Heart left ventricle (tissue), 16 donors: ENCODE measurements at regions not wholly inside any gene's neighbourhood (a gene's known extent, or its start where the extent isn't known, plus 50 kb on each side); places are given as distances from the start of the nearest gene placed in this dataset.

ENCODE experiments used
- ATAC-seq, 4 donors: fragments of 200-7000 bp; cut with Tn5 transposase; one replicate each; pipeline ENCODE4 v1.9.1; 2020 to 2022; ENCODE audit warnings: moderate library complexity in 4 of 4, mild to moderate bottlenecking in 3 of 4, moderate number of reproducible peaks in 1 of 4
- DNase-seq, 5 donors: peaks; one replicate each; pipeline ENCODE4 v3.0.0-alpha.2; 2020
- H3K27ac ChIP-seq, 12 donors: fragments of 200-600 bp; sonication (generic) in 4 of 12; one replicate each; pipeline versions ENCODE4 v1.5.0 to v1.8.0; 2016 to 2022; ENCODE audit warnings: mild to moderate bottlenecking in 2 of 12
- H3K27me3 ChIP-seq, 9 donors: fragments of 200-600 bp; sonication (generic) in 2 of 9; one replicate each; pipeline versions ENCODE4 v1.5.1 to v1.8.0; 2016 to 2022; ENCODE audit warnings: mild to moderate bottlenecking in 3 of 9
- H3K36me3 ChIP-seq, 9 donors: fragments of 200-600 bp; sonication (generic) in 2 of 9; one replicate each; pipeline versions ENCODE4 v1.5.0 to v1.8.0; 2018 to 2022; ENCODE audit warnings: mild to moderate bottlenecking in 2 of 9
- H3K4me1 ChIP-seq, 12 donors: fragments of 200-600 bp; sonication (generic) in 4 of 12; one replicate each; pipeline versions ENCODE4 v1.5.0 to v1.8.0; 2016 to 2022; ENCODE audit warnings: mild to moderate bottlenecking in 3 of 12
- H3K4me3 ChIP-seq, 12 donors: fragments of 200-600 bp; sonication (generic) in 4 of 12; one replicate each; pipeline versions ENCODE4 v1.5.0 to v1.8.0; 2017 to 2022; ENCODE audit warnings: mild to moderate bottlenecking in 9 of 12, moderate library complexity in 4 of 12
- H3K9me3 ChIP-seq, 12 donors: fragments of 200-600 bp; sonication (generic) in 4 of 12; one replicate each; pipeline versions ENCODE4 v1.5.0 to v1.8.0; 2016 to 2022; ENCODE audit warnings: mild to moderate bottlenecking in 1 of 12
- POLR2A ChIP-seq, 2 donors: fragments of 450-650 bp; IDR thresholded peaks; one replicate each; pipeline ENCODE4 v1.6.1; 2017; ENCODE audit warnings: antibody characterized with exemption in 2 of 2, mild to moderate bottlenecking in 2 of 2, moderate library complexity in 2 of 2
- WGBS, 4 donors: extraction: QIAGEN DNeasy Blood & Tissue Kit in 2 of 4; methylation state at CpG; one replicate each; pipeline versions ENCODE4 v1.1.5 to v1.1.7; 2013 to 2018; 5-methylcytosine and 5-hydroxymethylcytosine counted together
- intact Hi-C, 10 donors: fragments of 100-400 bp; cut with DNase I; formaldehyde crosslinking; loops; one replicate each; pipeline versions ENCODE4 v1.11.1 to v1.14.2; 2022
- TF ChIP-seq, protein P1 (sequence below), 12 donors: fragments of 200-600 bp; sonication (generic) in 4 of 12; IDR thresholded peaks; one replicate each; pipeline versions ENCODE4 v1.5.0 to v1.8.0; 2018 to 2022; ENCODE audit warnings: antibody characterized with exemption in 12 of 12, mild to moderate bottlenecking in 5 of 12
- donor health status: ischemic (EF 13 %, LVEDD 7.1; RV severe dilation, severe dysfunction).
- donor health status: healthy with polysubstance abuse.
- donor health status: DM: no; HTN: yes; CAD: no.
- donor health status: DM: no; HTN: no; CAD: no.
- donor health status: ischemic (EF 25% LVEDD 6.9; RV normal size, moderate dysfunction).
- donor health status: ischemic (EF 25% LVEDD 5.7; RV mildly dilated, moderate dysfunction).
- donor health status: healthy.
- donor health status: DM: yes; HTN: yes; CAD: no.
- donor health status: ischemic (EF 35%, LVEDD 5.7; RV mildly dilated, moderate dysfunction).
- donor health status: nonischemic (EF 11% LVEDD 7.7; RV severe dilation, severe dysfunction).
- donor health status: DM: yes; HTN: yes; CAD: no.
- donor health status: PGD.
- donor health status: ischemic (EF 29% LVEDD 5.4; RV normal size, mild dysfunction).
- donor health status: nonischemic (EF 23%, LVEDD 6.1; RV moderate dilation, normal function).

GRCh38 chrX:148310426-148311165 lies 189.8 kb upstream of the AFF2 start:
- no peaks in the 10 kb centered on the region for H3K9me3 ChIP-seq
- H3K36me3 ChIP-seq, result no peaks in the 10 kb centered on the region
- intact Hi-C loops, result no loop called here
- no peaks in the 10 kb centered on the region for H3K27me3 ChIP-seq
- H3K4me3 ChIP-seq, result no peak overlapping the region
- no peaks in the 10 kb centered on the region for H3K4me1 ChIP-seq
- ATAC-seq, result no peak
- TF ChIP-seq POLR2A (IDR thresholded peaks at IDR 0.05), result no peak
- TF ChIP-seq, protein P1, sequence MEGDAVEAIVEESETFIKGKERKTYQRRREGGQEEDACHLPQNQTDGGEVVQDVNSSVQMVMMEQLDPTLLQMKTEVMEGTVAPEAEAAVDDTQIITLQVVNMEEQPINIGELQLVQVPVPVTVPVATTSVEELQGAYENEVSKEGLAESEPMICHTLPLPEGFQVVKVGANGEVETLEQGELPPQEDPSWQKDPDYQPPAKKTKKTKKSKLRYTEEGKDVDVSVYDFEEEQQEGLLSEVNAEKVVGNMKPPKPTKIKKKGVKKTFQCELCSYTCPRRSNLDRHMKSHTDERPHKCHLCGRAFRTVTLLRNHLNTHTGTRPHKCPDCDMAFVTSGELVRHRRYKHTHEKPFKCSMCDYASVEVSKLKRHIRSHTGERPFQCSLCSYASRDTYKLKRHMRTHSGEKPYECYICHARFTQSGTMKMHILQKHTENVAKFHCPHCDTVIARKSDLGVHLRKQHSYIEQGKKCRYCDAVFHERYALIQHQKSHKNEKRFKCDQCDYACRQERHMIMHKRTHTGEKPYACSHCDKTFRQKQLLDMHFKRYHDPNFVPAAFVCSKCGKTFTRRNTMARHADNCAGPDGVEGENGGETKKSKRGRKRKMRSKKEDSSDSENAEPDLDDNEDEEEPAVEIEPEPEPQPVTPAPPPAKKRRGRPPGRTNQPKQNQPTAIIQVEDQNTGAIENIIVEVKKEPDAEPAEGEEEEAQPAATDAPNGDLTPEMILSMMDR (IDR thresholded peaks at IDR 0.05), result no peak
- H3K27ac ChIP-seq, result no peak overlapping the region
- DNase-seq, result no peak
- 33 to 65% (median 58%) methylated on average over 1 of the region's 1 CpG for WGBS, 4 donors

GRCh38 chrX:148311544-148311943 lies 188.9 kb upstream of the AFF2 start:
- no peak for ATAC-seq
- intact Hi-C loops, result no loop called here

GRCh38 chrX:148314876-148315275 lies 185.5 kb upstream of the AFF2 start:
- WGBS, 4 donors, result 75 to 95% (median 93%) methylated on average over 1 of the region's 1 CpG
- no peak for ATAC-seq

More at GRCh38 chrX:148311544-148311943, 188.9 kb upstream of the AFF2 start:
- no peak overlapping the region for H3K27ac ChIP-seq
- TF ChIP-seq, protein P1 (IDR thresholded peaks at IDR 0.05), result no peak
- no peak for TF ChIP-seq POLR2A (IDR thresholded peaks at IDR 0.05)
- no peaks in the 10 kb centered on the region for H3K4me1 ChIP-seq
- no peak overlapping the region for H3K4me3 ChIP-seq
- no peaks in the 10 kb centered on the region for H3K9me3 ChIP-seq
- DNase-seq, result no peak
- no peaks in the 10 kb centered on the region for H3K36me3 ChIP-seq
- H3K27me3 ChIP-seq, result no peaks in the 10 kb centered on the region

DNA sequence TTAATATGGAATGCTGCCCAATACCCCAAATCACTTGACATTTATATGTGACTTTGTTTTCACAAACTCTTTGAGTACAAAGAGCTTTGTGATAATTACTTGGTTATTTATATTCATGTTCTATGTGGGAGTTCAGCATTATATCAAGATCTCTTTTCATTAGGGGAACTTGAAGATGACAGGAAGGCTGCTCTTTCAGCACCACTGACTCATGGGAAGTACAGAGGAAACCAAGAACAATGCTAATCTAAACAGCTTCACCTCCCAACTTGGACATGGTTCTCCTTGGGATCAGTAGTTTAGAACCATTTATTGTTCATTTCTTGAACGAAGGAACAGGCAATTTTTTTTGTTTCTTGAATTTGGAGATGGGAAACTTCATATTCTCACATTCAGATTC lies 184.0 kb upstream of the AFF2 start:
- WGBS, 4 donors, result 31 to 68% (median 48%) methylated on average over 1 of the region's 1 CpG
- no peak for TF ChIP-seq POLR2A (IDR thresholded peaks at IDR 0.05)
- Histone ChIP-seq H3K27me3 (no peaks in the 10 kb centered on the region), H3K4me3 (no peak overlapping the region), H3K36me3 (no peaks in the 10 kb centered on the region), H3K9me3 (no peaks in the 10 kb centered on the region), H3K4me1 (no peaks in the 10 kb centered on the region), H3K27ac (no peak overlapping the region)
- intact Hi-C loops, result no loop called here
- ATAC-seq, result no peak
- DNase-seq, result no peak

More at GRCh38 chrX:148314876-148315275, 185.5 kb upstream of the AFF2 start:
- no peak for DNase-seq
- Histone ChIP-seq H3K4me3 (no peak overlapping the region), H3K36me3 (no peaks in the 10 kb centered on the region), H3K4me1 (no peaks in the 10 kb centered on the region), H3K9me3 (no peaks in the 10 kb centered on the region), H3K27ac (no peak overlapping the region), H3K27me3 (no peaks in the 10 kb centered on the region)
- intact Hi-C loops, result no loop called here
- TF ChIP-seq, protein P1 (IDR thresholded peaks at IDR 0.05), result no peak

DNA sequence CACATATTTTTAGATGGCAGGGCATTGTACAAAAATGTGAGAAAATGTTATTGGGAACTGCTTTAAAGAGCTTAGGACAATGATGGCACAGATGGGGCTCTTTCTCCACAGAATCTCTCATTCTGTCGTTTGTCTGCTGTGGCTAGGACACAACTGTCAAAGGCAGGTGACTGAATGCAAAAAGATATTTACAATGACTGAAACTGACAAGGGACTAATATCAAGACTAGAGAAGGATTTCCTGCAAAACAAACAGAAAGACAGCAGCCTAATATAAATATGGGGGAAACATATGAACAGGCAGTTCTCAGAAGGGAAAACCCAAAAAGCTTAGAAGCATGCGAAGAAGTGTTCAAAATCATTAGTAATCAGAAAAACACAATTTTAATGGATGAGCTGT lies 177.5 kb upstream of the AFF2 start:
- H3K36me3 ChIP-seq, result no peaks in the 10 kb centered on the region
- intact Hi-C loops, result no loop called here
- TF ChIP-seq POLR2A (IDR thresholded peaks at IDR 0.05), result no peak
- TF ChIP-seq, protein P1 (IDR thresholded peaks at IDR 0.05), result no peak
- no peaks in the 10 kb centered on the region for H3K27me3 ChIP-seq
- no peak overlapping the region for H3K27ac ChIP-seq
- ATAC-seq (no peak), DNase-seq (no peak)
- H3K4me1 ChIP-seq, result no peaks in the 10 kb centered on the region
- peaks cover 0 to 2% (median 0%) of the 10 kb centered on the region in 12 donors for H3K9me3 ChIP-seq
- WGBS, 4 donors, result 64 to 80% (median 73%) methylated on average over 2 of the region's 2 CpGs
- H3K4me3 ChIP-seq, result no peak overlapping the region
